Tongue (tissue), 1 donor: ENCODE measurements at regions not wholly inside any gene's neighbourhood (a gene's known extent, or its start where the extent isn't known, plus 50 kb on each side); places are given as distances from the start of the nearest gene placed in this dataset.
"Not testable (repeated sequence)": the region's sequence is repeated elsewhere in the genome, so short reads cannot be mapped to it uniquely, and the experiment has no call there.

Experiments used
- DNase-seq: peaks from one replicate; pipeline ENCODE4 v3.0.0-alpha.2; 2015

DNA sequence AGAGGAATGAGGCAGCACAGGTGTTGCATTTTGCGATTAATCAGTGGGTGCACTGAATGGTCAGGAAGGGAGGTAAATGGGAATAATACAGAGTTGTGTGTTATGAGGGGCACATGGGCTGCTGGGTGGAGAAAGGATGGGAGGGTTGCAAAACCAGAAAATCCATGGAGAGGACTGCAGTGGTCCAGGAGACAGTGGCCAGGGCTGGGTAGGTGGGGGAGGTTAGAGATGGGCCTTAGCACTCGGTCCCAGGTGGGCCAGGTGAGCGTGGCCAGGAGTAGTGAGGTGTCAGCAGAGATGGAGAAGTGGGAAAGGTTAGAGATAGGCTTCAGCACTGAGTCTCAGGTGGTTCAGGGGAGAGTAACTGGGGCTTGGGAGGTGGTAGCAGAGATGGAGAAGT lies 399.1 kb upstream of the LARGE1 start:
- DNase-seq: no peak

GRCh38 chr22:34324763-34325162 lies 404.5 kb upstream of the LARGE1 start:
- no peak for DNase-seq

GRCh38 chr22:34326901-34327300 lies 406.6 kb upstream of the LARGE1 start:
- DNase-seq: no peak

DNA sequence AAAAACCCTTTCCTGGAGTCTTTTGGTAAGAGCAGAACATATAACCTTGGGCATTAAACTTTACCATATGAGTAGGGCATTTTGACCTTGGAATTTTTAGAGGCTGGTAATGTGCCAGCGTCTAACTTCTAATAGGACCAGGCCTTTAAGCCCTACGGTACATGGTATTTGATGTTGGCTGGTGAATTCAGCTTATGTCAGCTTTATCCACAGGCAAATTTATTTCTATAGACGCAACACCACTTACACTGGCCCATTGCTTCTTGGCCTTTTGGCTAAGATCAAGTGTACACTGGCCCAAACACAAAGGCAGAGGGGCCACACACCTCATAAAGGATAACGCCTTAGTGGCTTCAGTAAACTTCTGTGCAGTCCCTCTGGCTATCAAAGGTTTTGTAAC lies 410.2 kb upstream of the LARGE1 start:
- DNase-seq: no peak

DNA sequence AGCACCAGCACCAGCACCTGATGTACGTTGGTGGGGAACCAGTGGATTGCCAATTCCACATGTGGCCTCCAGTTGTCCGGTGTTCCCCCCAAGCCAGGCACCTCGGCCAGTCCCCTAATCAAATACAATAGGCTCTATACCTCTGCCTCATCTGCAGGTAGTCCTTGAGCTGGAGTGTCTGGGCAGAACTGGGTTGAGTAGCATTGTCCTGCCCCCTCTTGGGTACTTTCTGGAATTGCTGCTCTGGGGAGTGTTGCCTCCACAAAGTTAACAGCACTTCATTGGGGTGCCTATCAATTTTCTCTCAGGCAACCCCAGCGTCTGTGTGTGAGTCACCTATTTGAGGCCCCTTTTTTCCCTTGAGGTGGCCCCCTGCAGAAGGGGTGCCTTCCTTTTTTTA lies 413.0 kb upstream of the LARGE1 start:
- DNase-seq: no peak

DNA sequence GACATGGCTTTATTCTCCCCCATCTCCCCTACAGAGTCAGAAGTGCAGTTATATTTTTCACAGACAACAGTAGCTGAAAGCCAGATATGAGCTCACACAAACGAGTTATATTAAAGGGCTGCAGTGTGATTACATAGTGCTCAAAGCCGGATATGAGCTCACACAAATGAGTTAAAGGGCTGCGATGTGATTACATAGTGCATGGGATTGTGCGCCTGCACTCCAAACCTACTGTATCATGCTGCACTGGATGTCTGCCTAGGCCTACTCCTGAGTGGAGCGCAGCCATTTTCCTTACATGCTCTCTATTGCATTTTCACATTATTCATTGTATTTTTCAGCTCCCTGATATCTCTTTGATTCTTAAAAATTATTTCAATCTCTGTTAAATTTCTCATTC lies 414.6 kb upstream of the LARGE1 start:
- no peak for DNase-seq

DNA sequence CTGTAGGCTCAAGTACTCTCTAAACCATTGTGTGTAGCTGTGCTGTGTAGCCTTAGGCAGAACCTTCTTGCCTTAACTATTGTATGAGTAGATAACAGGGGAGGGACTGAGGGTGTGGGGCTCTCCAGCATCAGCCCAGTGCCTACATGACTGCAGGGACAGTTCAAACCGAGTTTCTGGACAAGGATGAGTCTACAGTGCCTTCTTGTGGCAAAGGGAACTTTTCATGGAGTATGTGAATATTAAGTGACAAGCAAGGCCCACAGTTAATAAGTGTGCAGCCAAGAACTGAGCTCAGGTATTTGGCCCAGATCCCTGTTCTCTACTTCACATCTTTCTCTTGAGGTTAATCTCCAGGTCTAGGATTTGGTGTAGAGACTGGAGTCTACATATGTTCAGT lies 424.4 kb upstream of the LARGE1 start:
- DNase-seq: no peak

- no peak for DNase-seq
Observed at GRCh38 chr22:34354071-34354817, 434.0 kb upstream of the LARGE1 start.

DNA sequence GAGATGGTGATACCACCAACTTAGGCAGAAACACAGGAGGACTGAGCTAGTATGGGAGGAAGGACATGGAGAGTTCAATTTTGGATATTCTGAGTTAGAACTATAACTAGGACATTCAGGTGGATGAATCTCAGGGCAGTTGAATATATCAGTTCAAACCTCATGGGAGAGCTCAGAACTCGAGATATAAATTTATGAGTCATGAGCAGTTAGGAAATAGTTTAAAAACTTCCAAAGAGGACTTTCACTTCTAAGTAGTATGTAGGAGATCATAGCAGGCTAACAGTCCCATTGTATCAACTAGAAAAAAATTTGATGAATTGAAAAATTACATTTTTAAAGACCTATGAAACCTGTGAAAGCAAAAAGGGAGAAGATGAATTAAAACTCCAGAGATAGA lies 436.2 kb upstream of the LARGE1 start:
- DNase-seq: no peak

DNA sequence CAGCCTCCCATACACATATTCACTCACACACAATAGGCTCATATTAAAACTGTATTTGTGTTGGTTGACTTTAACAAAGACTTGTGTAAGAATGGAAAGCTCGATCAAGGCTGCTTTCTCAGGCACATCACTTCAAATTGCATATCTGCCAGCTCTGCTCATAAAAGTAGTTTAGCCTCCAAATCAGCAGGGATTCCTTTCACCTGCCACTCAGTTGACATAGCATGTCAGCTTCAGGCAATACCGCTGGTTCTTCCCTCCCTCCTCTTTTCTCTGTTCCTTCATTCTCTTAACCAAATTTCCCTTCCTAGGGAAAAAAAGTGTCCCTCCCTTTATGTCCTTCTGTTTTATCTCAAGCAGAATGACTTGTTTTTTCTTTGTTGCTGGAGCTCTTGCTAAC lies 450.4 kb upstream of the LARGE1 start:
- DNase-seq: no peak

DNA sequence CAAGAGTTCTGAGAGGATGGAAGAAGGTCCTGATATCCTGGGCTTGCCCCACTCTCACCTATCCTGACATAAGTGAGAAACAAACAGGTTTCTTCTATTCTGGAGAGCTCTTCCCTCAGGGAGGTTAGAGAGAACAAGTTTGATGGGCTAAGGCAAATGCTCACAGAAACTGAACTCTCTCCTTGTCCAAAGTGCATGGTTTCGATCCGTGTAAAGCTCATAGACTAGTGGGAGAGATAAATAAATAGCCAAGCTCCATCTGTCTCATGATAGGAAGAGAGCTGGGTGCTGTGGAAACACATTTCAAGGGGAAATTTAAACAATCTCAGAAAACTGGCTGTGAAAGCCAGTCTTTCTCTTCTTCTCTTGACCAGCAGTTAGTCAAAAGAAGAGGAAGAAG lies 459.5 kb upstream of the LARGE1 start:
- DNase-seq: no peak

GRCh38 chr22:34380532-34380931 lies 460.3 kb upstream of the LARGE1 start:
- no peak for DNase-seq

GRCh38 chr22:34390400-34390799 lies 470.1 kb upstream of the LARGE1 start:
- DNase-seq: no peak

DNA sequence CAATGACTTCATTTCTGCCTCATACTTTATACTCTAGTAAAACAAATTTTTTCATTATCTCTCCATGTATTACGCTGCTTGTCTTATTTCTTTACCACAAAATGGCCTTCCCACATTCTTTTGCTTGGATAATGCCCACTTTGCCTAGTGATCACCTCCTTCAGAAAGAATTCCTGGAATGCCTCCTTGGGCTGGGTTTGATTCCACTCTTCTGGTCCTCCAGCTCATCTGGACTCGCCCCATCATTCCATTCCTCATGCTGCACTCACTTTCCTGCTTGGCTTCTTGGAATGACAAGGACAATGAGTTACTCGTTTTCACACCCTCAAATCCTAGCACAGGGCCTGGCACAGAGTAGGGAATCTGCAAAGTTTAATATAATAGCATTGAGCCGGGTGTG lies 475.1 kb upstream of the LARGE1 start:
- no peak for DNase-seq

- no peak for DNase-seq
Observed at GRCh38 chr22:34403667-34404066, 483.4 kb upstream of the LARGE1 start.

DNA sequence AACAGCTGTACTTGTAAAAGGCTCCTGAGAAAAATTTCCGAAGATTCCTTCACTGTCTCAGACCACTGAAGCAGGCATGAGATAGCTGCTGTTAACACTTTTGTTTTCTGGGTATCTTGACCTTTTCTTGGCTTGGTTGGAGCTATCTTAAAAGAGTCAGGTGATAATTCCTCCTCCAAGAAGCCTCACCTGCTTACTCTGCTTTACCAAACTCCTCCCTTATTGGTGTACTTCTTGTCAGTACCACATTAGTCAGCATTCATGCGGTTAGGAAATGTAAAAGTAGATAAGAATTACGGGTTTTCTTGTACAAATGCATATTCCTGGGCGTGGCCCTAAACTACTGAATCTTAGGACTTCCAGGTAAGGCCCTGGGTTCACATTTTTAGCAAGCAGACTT lies 489.8 kb upstream of the LARGE1 start:
- no peak for DNase-seq

DNA sequence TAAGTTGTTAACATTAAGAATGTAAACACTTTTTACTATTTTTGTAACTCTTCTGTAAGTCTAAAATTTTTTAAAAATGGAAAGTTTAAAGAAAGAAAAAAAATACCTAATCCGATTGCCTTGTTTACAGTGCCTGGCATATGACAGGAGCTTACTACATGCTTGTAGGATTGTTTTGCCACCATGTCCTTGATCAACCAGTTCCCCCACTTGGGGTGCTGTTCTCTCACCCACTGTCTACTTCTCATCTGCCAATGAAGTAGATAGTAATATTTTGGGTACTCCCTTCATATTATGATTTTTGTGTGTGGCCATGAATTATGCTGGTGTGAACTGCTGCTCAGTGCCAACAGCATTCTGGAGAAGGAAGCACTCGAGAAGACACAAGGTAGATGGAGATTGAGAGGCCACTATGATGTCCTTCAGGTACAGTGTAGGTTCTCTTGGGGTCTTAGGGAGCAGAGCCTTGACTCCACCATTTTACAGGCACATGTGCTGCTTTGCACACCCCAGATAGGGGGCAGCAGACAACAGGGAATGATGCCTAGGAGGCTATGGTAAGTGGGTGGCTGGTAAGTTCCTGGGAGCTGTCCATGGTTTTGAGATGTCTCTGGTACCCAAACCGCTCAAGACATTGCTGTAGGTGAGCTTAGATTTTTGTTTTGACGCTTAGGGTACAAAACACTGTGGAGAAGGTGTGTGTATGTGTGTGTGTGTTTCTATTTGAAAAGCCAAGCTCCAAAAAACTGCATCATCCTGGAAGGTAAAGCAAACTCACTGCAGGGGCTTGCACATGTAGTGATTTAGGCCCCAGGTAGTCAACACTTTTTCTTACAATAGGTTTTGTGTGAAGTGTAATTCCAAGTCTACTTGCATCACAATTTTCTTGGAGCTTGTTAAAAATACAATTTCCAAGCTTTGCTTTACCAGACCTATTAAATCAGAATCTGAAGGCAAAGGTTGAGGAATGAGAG lies 494.5 kb upstream of the LARGE1 start:
- peak; percentile 93 for DNase-seq

DNA sequence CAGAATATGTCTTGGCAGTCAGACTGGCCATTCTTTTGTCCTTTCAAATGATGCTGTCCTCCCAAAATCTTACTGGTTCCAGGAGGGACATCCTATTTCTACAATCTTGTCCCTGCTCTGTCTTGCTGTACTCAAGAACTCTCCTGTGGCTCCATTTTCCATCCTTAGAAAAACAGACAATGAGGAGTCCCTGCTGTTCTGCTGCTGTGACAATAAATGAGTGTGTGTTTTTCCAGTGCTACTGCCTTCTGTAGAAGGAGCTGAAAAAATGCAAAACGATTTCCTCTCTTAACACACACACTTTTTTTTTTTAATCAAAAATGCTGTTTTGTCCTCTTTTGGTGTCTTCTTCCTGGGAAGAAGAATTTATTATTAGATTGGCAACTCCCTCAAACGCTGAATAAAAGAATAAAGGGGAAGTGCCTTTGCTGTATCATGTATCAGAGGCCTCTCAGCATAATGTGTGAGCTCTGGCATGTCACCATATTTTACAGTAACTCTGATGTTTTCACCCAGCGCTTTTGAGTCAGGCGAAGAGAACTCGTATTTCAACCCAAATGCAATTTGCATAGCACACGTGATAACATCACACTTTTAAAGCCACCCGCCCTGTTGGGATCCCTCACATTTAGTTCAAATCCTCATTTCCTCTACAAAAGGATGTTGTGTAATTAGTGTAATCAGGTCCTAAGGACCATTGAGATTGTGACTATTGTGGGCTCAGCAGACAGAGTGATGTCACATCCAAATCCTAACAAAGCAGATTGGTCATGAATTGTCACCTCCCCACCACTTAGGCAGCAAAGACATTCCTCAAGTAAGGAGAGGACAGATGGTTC lies 496.0 kb upstream of the LARGE1 start:
- no peak for DNase-seq

GRCh38 chr22:34422948-34423347 lies 502.7 kb upstream of the LARGE1 start:
- DNase-seq: not testable (repeated sequence)

GRCh38 chr22:34427436-34427835 lies 507.2 kb upstream of the LARGE1 start:
- peak; percentile 9 for DNase-seq

DNA sequence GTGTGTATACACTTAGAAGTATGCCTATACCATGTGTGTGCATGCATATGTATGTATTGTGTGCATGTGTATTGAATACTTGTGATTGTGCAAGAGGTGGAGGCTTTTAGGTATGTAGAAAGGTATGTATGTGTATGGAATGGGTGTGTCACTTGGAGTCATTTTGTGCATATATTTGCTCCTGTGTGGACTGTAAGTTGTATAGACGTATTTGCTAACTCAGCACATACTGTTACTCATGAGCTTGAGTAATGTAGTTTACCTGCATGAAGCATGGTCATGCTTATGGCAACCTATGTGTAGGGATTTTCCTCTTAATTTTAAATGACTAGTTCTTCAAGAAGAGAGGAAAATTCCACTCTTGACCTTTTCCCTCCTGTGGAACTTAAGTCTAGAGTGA lies 507.6 kb upstream of the LARGE1 start:
- DNase-seq: no peak

- no peak for DNase-seq
Observed at GRCh38 chr22:34429314-34429713, 509.0 kb upstream of the LARGE1 start.

GRCh38 chr22:34430386-34430785 lies 510.1 kb upstream of the LARGE1 start:
- DNase-seq: no peak
